NCI-H2107 (cell line): ENCODE measurements at regions not wholly inside any gene's neighbourhood (a gene's known extent, or its start where the extent isn't known, plus 50 kb on each side); places are given as distances from the start of the nearest gene placed in this dataset.
"Not testable (repeated sequence)": the region's sequence is repeated elsewhere in the genome, so short reads cannot be mapped to it uniquely, and the experiment has no call there.

Source experiments
- DNase-seq: peaks from one replicate; lab custom pipeline; 2025; lab: John Stamatoyannopoulos, UW

- no peak for DNase-seq
Observed at GRCh38 chr2:107558295-107558694, 268.4 kb upstream of the RGPD4 start.

DNA sequence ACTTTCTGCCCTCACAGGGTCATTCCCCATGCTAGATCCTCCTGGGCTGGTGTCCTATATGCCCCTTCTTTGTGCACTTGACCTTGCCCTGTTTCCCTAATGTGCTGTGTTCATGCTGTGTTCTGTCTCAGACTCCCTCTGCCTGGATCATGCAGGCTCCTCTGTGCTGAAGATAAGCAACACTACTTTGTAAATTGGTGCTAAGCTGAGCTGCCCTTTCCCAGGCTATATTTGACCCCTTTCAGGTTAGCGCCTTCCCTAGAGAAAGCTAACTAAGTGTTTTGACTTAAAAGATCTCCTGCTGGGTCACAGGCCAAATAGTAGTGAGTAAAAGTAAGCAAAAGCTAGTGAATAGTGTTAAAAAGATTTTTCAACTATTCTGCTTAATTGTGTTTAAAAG lies 257.2 kb upstream of the RGPD4 start:
- no peak for DNase-seq

- DNase-seq: no peak
Observed at GRCh38 chr2:107570876-107571275, 255.8 kb upstream of the RGPD4 start.

DNA sequence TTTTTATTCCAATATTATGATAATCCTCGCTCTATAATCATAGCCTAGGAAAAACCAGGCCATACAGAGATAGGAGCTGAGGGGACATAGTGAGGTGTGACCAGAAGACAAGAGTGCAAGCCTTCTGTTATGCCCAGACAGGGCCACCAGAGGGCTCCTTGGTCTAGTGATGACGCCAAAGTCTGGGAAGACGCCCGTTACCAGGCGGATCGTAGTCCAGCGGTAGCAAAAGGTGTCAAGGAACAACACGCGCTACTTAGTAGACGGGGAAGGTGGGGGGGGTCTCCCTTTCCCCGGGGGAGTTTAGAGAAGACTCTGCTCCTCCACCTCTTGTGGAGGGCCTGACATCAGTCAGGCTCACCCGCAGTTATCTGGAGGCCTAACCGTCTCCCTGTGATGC lies 253.8 kb upstream of the RGPD4 start:
- not testable (repeated sequence) for DNase-seq

- no peak for DNase-seq
Observed at GRCh38 chr2:107576991-107577390, 249.7 kb upstream of the RGPD4 start.

DNA sequence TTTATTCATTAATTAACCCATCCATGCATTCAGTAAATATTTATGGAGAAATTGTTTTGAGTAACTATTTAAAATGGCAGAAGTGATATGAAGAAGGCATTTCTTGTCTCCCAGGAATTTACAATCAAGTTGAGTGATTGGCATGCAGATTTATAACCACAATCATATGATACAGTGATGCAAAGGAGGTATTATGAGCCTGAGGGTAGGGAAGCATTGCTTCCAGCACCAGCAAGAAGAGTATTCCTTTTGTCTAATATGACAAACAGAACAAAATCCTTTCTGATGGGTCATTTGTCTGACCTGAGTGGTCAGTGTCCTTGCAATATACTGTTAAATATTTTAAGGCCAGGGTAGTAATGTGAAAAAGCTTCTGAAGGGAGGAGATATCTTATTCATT lies 244.2 kb upstream of the RGPD4 start:
- no peak for DNase-seq

- DNase-seq: no peak
Observed at GRCh38 chr2:107584577-107584976, 242.1 kb upstream of the RGPD4 start.

DNA sequence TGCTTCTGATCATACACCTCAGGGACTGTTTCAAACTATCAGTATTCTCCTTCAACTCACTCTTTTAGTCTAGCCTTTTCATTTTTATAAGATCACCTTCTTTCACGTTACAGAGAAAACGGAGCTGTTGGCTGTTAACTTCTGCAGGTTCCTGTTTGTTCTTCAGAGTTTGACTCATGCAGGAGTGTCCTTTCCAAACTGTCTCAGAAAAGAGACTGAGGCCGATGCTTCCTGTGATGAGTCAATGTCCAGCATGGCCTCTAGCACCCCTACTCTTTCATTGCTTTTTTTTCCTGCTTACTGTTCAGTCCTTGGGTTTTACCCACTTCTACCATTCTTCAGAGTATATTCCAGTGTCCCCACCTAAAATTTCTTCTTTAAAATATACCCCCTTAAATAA lies 240.8 kb upstream of the RGPD4 start:
- no peak for DNase-seq

- DNase-seq: no peak
Observed at GRCh38 chr2:107588181-107588580, 238.5 kb upstream of the RGPD4 start.

- no peak for DNase-seq
Observed at GRCh38 chr2:107589079-107589491, 237.6 kb upstream of the RGPD4 start.

DNA sequence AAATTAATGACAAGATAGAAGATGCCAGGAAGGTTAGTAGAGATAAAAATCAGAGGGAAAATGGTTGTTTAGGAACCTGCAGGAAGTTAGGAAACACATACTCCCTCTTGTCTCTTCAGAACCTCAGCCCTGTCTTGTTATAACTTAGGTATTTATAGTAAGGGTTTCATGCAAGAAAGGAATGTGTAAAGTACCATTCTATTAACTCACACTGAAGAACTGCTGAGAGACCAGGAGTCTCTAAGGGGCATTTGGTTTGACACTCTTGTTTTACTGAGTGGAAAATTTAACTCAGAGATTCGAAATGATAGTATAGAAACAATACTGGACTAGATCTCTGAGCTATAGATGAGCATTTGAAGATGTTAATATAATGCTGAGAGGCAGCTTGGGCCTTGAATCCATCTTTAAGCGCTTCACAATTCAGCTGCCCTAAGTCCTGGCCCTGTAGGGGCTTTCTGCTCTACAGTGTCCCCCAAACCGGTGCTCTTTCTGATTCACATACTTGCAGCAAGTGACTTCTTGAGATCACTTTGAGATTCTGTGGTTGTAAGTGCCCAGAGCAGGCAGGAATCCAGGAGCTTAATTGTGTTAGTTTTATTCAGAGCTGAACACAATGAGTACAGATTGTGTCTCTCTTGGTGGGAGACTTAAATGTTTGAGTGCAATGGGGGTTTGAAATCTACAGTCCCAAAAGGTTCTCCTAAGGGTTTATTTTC lies 235.0 kb upstream of the RGPD4 start:
- DNase-seq: no peak

DNA sequence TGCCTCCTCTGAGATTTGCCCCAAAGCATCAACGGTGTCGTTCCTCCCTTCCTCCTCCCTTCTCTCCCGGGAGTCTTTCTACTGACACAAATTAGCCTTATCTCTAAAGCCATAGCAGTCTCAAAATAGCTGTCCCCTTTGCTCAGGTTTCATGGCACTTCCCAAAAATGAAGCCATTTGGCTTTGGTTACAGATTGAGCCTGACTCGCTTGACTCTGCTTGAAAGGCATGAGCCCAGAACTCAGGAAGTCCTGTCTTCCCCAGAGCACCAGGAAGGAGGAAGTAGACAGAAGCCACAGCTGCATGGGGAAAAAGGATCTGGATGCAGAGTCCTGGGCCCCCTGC lies 234.4 kb upstream of the RGPD4 start:
- DNase-seq: no peak

DNA sequence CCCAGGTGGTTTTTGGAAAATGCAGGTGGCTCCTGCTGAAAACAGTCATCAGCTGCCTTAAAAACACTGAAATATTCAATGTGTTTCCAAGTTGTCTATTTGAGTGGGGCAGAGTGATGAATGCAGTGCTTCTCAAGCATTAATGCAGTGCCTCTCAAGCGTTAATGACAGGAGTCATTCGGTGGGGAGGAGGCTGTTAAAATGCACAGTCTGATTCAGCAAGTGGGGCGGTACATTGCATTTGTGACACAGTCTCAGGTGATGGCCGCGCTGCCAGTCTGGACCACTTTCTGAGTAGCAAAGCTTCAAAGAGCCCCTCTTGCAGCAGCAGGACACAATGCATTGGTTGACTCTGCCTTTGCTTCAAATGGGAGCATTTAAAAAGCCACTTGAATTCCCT lies 231.4 kb upstream of the RGPD4 start:
- no peak for DNase-seq

DNA sequence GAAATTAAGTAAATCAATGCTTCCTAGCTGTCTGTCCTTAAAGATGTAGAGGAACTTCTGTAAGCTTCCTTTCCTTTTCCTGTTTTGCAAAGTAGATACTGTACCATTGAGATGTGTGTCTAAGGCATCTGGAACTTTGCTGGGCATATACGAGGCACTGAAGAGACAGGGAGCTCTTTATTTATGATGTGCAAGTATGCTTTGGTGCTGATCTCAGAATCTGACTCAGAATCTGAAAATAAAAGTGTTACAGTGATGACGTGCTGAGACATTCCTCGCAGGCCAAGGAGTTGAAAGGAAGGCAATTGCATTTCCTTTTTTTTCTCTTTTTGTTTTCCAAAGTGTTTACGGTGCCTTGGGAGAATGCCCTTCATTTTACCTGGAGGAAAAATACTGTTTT lies 230.9 kb upstream of the RGPD4 start:
- DNase-seq: no peak

DNA sequence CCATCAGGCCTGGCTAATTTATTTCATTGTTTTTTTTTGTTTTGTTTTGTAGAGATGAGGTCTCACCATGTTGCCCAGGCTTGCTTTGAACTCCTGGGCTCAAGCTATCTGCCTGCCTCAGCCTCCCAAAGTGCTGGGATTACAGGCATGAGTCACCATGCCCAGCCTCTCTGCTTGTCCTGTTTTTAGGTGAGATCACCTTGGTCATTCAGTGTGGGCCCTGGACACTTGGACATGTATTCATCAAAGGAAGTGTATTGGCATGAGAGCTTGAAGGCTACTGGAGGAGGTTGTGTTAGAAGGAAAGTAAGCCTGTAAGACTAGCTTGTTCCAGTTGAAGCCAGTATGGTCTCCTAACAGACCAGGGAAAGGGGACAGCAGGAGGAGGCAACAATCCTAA lies 229.2 kb upstream of the RGPD4 start:
- no peak for DNase-seq

GRCh38 chr2:107602801-107603200 lies 223.9 kb upstream of the RGPD4 start:
- no peak for DNase-seq

- no peak for DNase-seq
Observed at GRCh38 chr2:107607054-107607453, 219.6 kb upstream of the RGPD4 start.

DNA sequence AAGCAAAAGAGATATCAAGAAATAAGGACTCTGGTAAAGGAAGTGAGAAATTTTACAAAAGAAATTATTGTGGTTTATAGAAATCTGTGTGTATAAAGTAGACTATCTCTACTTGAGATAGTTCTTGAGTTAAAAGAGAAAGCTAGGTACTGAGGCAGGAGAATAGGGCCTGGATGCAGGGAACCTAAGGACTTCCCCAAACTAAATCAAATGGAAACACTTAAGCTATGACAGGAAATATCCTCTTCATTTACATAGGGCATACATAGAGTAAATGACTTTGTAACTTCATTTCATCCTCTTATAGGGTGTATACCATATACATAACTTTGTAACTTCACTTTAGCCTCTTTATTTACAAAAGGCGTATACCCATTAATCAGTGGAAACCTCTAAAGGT lies 219.2 kb upstream of the RGPD4 start:
- no peak for DNase-seq

DNA sequence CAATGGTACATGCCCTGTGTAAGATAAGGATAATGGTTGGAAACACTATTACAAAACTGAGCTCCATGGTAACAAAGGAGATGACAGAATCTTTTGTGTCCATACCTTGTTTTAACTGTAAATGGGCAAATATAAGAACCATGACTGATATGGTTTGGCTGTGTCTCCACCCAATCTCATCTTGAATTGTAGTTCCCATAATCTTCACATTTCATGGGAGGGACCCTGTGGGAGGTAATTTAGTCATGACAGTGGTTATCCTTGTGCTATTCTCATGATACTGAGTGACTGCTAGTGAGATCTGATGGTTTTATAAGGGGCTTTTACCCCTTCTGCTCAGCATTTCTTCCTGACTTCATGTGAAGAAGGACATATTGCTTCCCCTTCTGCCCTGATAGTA lies 211.7 kb upstream of the RGPD4 start:
- no peak for DNase-seq

GRCh38 chr2:107618769-107619168 lies 207.9 kb upstream of the RGPD4 start:
- DNase-seq: no peak

DNA sequence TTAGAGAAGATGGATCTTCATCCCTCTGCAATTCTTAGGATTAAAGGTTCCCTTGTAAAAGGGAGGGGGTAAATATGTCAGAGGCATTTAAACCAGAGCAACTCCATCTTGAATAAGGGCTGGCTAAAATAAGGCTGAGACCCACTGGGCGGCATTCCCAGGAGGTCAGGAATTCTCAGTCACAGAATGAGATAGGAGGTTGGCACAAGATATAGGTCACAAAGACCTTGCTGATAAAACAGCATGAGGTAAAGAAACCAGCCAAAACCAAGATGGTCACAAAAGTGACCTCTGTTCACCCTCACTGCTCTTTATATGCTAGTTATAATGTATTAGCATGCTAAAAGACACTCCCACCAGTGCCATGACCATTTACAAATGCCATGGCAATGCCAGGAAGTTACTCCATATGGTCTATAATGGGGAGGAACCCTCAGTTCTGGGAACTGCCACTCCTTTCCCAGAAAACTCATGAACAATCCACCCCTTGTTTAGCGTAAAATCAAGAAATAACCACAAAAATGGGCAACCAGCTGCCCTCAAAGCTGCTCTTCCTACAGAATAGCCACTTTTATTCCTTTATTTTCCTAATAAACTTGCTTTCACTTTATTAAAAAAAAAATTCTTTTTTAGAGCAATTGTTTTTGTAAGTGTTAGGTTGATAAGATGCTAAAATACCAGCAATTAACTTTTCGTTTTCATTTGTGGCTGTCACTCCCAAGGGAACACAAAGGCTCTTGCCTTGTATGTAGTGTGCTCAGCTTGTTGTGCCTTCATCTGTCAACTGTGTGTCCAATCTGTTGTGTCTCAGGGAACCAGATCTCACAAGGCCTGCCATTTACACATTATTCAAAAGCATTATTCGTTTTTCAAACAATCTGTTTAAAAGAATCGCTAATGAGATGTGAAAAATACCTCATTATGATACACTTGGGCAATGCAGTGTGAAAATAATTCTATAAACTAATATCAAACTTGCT lies 205.2 kb upstream of the RGPD4 start:
- DNase-seq: no peak

GRCh38 chr2:107622741-107623310 lies 203.9 kb upstream of the RGPD4 start:
- DNase-seq: no peak

- no peak for DNase-seq
Observed at GRCh38 chr2:107625982-107626381, 200.7 kb upstream of the RGPD4 start.
